ENCODE measurements at regions not wholly inside any gene's neighbourhood (a gene's known extent, or its start where the extent isn't known, plus 50 kb on each side); places are given as distances from the start of the nearest gene placed in this dataset.

DNA sequence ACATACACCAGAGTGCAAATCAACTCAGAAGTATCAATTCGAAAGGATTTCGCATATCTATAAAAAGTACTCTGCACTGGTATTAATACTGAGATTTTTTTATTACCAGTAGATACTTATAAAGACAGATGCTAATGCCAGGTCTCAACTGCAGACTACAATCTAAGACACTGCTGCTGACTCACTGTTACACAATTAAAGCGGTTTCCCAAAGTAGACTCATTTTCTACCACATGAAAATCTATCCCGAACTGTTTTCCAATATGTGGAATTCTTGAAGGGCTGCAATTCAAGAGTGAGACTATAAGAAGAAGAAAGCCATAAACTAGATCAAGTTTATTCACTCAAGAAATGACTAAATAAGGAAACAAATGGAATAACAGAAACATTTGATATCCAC lies 57.2 kb upstream of the ARHGAP32 start:
- ATAC-seq = peak; percentile 79
- no peak for TF ChIP-seq TCF4 (CRISPR knock-in tag; IDR thresholded peaks at IDR 0.05; ENCODE audit: borderline replicate concordance)
- TF ChIP-seq, protein P1, sequence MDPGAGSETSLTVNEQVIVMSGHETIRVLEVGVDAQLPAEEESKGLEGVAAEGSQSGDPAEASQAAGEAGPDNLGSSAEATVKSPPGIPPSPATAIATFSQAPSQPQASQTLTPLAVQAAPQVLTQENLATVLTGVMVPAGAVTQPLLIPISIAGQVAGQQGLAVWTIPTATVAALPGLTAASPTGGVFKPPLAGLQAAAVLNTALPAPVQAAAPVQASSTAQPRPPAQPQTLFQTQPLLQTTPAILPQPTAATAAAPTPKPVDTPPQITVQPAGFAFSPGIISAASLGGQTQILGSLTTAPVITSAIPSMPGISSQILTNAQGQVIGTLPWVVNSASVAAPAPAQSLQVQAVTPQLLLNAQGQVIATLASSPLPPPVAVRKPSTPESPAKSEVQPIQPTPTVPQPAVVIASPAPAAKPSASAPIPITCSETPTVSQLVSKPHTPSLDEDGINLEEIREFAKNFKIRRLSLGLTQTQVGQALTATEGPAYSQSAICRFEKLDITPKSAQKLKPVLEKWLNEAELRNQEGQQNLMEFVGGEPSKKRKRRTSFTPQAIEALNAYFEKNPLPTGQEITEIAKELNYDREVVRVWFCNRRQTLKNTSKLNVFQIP (CRISPR knock-in tag; IDR thresholded peaks at IDR 0.05; ENCODE audit: borderline replicate concordance, low read depth) = no peak
- TF ChIP-seq ZNF8 (CRISPR knock-in tag; IDR thresholded peaks at IDR 0.05) = no peak
- TF ChIP-seq BACH2 (CRISPR knock-in tag; IDR thresholded peaks at IDR 0.05; ENCODE audit: borderline replicate concordance) = no peak
- TF ChIP-seq RARB (CRISPR knock-in tag; IDR thresholded peaks at IDR 0.05) = no peak
- no peak for TF ChIP-seq ZNF565 (CRISPR knock-in tag; conservative IDR thresholded peaks at IDR 0.05; ENCODE audit: low read depth)
- no peak for TF ChIP-seq PPARA (CRISPR knock-in tag; IDR thresholded peaks at IDR 0.05; ENCODE audit: borderline replicate concordance)
- TF ChIP-seq, protein P2, sequence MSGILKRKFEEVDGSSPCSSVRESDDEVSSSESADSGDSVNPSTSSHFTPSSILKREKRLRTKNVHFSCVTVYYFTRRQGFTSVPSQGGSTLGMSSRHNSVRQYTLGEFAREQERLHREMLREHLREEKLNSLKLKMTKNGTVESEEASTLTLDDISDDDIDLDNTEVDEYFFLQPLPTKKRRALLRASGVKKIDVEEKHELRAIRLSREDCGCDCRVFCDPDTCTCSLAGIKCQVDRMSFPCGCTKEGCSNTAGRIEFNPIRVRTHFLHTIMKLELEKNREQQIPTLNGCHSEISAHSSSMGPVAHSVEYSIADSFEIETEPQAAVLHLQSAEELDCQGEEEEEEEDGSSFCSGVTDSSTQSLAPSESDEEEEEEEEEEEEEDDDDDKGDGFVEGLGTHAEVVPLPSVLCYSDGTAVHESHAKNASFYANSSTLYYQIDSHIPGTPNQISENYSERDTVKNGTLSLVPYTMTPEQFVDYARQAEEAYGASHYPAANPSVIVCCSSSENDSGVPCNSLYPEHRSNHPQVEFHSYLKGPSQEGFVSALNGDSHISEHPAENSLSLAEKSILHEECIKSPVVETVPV (CRISPR knock-in tag; IDR thresholded peaks at IDR 0.05) = no peak
- no peak for TF ChIP-seq OSR1 (CRISPR knock-in tag; IDR thresholded peaks at IDR 0.05)

- TF ChIP-seq, protein P3, sequence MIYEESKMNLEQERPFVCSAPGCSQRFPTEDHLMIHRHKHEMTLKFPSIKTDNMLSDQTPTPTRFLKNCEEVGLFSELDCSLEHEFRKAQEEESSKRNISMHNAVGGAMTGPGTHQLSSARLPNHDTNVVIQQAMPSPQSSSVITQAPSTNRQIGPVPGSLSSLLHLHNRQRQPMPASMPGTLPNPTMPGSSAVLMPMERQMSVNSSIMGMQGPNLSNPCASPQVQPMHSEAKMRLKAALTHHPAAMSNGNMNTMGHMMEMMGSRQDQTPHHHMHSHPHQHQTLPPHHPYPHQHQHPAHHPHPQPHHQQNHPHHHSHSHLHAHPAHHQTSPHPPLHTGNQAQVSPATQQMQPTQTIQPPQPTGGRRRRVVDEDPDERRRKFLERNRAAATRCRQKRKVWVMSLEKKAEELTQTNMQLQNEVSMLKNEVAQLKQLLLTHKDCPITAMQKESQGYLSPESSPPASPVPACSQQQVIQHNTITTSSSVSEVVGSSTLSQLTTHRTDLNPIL (CRISPR knock-in tag; IDR thresholded peaks at IDR 0.05; ENCODE audit: low read depth) = no peak
- no peak for TF ChIP-seq ZNF70 (CRISPR knock-in tag; IDR thresholded peaks at IDR 0.05)
- no peak for TF ChIP-seq ESRRG (CRISPR knock-in tag; IDR thresholded peaks at IDR 0.05)
- no peak for TF ChIP-seq ZC3H10 (CRISPR knock-in tag; IDR thresholded peaks at IDR 0.05)
- no peak for TF ChIP-seq BACH2 (CRISPR knock-in tag; IDR thresholded peaks at IDR 0.05; ENCODE audit: borderline replicate concordance)
- TF ChIP-seq, protein P2 (CRISPR knock-in tag; IDR thresholded peaks at IDR 0.05) = no peak
- TF ChIP-seq CSDC2 (CRISPR knock-in tag; IDR thresholded peaks at IDR 0.05) = no peak
- no peak for TF ChIP-seq RARB (CRISPR knock-in tag; IDR thresholded peaks at IDR 0.05)
- no peak for TF ChIP-seq PPARA (CRISPR knock-in tag; IDR thresholded peaks at IDR 0.05; ENCODE audit: borderline replicate concordance)
- ATAC-seq = peak; percentile 84
Measured at GRCh38 chr11:129248618-129249017, 56.5 kb upstream of the ARHGAP32 start.

GRCh38 chr11:129247135-129247534 lies 55.0 kb upstream of the ARHGAP32 start:
- ATAC-seq = peak; percentile 39
- TF ChIP-seq OSR1 (CRISPR knock-in tag; IDR thresholded peaks at IDR 0.05) = no peak
- no peak for TF ChIP-seq ZNF565 (CRISPR knock-in tag; conservative IDR thresholded peaks at IDR 0.05; ENCODE audit: low read depth)
- TF ChIP-seq ARNTL (CRISPR knock-in tag; IDR thresholded peaks at IDR 0.05; ENCODE audit: borderline replicate concordance, low read depth) = no peak
- peak; percentile 55 for TF ChIP-seq ISL1 (CRISPR knock-in tag; IDR thresholded peaks at IDR 0.05)
- TF ChIP-seq, protein P4, sequence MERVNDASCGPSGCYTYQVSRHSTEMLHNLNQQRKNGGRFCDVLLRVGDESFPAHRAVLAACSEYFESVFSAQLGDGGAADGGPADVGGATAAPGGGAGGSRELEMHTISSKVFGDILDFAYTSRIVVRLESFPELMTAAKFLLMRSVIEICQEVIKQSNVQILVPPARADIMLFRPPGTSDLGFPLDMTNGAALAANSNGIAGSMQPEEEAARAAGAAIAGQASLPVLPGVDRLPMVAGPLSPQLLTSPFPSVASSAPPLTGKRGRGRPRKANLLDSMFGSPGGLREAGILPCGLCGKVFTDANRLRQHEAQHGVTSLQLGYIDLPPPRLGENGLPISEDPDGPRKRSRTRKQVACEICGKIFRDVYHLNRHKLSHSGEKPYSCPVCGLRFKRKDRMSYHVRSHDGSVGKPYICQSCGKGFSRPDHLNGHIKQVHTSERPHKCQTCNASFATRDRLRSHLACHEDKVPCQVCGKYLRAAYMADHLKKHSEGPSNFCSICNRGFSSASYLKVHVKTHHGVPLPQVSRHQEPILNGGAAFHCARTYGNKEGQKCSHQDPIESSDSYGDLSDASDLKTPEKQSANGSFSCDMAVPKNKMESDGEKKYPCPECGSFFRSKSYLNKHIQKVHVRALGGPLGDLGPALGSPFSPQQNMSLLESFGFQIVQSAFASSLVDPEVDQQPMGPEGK (CRISPR knock-in tag; IDR thresholded peaks at IDR 0.05; ENCODE audit: borderline replicate concordance) = no peak
- TF ChIP-seq GLIS3 (CRISPR knock-in tag; IDR thresholded peaks at IDR 0.05) = no peak
- TF ChIP-seq, protein P2 (CRISPR knock-in tag; IDR thresholded peaks at IDR 0.05) = no peak

- no peak for TF ChIP-seq OSR1 (CRISPR knock-in tag; IDR thresholded peaks at IDR 0.05)
- TF ChIP-seq, protein P4 (CRISPR knock-in tag; IDR thresholded peaks at IDR 0.05; ENCODE audit: borderline replicate concordance) = no peak
- ATAC-seq = no peak
Measured at GRCh38 chr11:129242855-129243254, 50.7 kb upstream of the ARHGAP32 start.

Measured in SK-N-SH treated with all-trans-retinoic acid at 6 μM for 48 hours (cell line).